ENCODE measurements at regions not wholly inside any gene's neighbourhood (a gene's known extent, or its start where the extent isn't known, plus 50 kb on each side); places are given as distances from the start of the nearest gene placed in this dataset.

DNA sequence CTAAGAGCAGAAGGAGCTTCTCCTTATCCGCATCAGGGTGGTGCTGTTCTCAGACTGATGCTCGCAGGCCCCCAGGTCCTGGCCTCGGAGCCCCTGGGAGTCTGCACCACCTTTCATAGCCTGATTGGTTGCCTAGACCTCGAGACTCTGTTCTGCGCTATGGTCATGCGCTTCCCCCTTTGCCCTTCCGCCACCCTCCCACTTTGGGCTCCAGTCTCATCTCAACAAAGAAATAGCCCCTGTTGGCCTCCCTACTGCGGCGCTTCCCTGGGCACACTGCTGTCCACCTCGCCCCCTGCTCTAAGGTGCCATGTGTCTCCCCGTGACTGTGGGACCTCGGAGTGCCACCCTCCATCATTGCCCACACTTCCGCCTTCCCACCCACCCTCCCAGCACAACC, 102.9 kb upstream of the TWIST2 start:
- no peak for DNase-seq (ENCODE audit: low read depth in 2 of 2)

DNA sequence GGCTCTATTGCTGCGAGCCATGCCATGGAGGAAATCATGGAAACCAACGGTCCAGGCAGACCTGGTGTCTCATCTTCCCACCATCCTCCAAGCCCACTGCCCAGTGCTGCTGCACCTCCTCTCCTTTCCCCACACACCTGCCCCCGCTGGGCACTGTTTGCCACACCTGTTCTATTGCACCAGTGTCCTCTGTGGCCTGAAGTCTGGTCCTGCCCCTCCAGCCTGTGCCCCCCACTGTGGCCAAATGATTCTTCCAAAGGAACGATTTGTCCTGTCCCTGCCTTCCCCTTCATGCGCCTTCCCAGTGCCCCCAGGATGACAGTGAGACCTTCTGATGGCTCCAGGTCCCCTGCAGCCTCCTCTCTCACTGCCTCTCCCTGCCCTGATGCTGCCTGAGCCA, 101.9 kb upstream of the TWIST2 start:
- DNase-seq (ENCODE audit: low read depth in 2 of 2), result no peak

DNA sequence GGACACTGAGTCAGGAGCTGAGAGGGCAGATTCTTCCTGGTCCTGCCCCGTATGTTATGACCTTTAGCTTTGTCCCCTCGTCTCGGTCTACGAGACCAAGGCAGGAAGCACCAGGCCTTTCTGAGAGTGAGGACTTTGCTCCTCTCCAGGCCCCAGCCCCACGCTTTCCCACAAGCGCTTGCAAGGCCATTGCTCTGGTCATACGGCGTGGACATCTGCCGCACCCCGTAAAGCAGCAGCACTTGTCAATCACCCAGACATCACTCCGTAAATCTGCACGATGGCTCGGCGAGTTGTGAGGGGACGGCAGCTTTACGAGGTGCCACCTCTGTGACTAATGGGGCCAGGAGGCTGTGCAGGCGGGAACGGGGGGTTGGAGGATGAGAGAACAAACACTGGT, 100.8 kb upstream of the TWIST2 start:
- DNase-seq (ENCODE audit: low read depth in 2 of 2), result no peak

DNA sequence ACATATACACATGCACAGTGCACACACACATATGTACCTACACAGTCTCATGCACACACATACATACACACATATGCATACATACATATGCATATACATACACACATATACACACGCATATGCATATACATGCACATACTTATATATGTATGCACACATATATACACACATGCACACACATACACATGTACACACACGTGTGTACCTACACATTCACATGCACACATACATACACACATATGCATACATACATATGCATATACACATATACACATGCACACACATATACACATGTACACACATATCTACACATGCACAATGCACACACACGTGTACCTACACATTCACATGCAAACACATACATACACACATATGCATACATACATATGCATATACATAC, 100.3 kb upstream of the TWIST2 start:
- DNase-seq (ENCODE audit: low read depth in 2 of 2), result no peak

DNA sequence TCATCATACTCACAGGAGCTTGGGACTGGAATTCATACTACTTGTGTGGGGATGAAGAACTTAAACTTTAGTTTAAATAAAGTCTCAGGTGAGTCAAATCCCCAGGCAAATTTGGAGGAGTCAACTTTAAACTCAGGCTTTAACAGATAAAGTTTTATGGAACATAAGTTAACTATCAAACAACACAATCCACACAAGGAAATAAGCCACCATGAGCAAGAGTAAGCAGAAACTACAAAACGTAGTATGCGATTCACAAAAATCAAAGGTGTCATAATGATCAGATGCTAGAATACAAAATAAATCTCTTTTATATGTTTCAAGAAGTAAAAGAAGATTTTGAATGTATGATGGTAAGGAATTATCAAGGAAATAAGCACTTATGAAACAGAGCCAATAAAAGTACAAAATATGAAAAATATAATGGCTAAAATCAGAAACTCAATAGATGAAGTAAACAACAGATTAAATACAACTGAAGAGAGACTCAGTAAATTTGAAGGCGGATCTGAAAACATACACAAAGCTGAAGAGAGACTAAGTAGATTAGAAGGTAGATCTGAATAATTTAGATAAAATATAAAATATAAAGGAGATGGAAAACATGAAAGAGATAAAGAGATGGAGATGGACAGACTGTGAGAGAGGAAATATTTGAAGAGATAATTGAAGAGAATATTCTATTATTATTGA, 97.5 kb upstream of the TWIST2 start:
- no peak for DNase-seq (ENCODE audit: low read depth in 2 of 2)

DNA sequence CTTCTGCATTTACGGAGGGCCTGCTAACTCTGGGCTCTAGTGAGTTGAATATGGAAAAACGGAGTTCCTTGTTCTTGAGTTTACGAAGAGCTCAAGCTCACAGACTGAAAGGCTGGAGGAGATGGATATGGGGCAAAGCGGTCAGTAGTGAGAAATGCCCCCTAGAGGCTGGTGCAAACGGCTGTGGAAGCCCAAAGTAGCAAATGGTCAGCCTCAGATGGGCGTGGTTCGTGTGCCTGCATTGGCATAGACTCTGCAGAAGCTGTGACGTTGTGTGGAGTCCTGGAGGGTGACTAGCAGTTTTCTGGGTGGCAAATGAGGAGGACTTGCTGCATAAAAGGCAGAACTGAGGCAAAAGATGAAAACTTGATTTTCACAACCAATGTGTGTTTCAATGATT, 93.6 kb upstream of the TWIST2 start:
- DNase-seq (ENCODE audit: low read depth in 2 of 2), result no peak

DNA sequence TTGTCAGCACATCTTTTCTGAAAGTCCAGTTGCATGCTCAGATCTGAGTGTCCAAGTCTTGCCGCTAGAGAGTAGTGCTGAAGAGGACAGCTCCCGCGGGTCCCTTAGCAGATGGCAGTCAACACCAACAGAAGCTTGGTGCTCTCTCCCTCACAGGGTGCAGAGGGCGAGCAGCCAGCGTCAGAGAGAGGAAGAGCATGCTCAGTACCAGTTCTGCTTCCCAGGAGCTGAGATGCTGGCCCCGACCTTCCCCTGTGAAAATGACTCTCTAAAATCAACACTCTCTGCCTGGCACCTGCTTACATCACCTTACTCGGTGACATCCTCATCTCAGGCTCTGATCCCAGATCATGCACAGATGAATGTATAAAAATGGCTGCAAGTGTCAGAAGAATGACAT, 86.0 kb upstream of the TWIST2 start:
- peak; percentile 31 to 47 for DNase-seq (ENCODE audit: low read depth in 2 of 2)

DNA sequence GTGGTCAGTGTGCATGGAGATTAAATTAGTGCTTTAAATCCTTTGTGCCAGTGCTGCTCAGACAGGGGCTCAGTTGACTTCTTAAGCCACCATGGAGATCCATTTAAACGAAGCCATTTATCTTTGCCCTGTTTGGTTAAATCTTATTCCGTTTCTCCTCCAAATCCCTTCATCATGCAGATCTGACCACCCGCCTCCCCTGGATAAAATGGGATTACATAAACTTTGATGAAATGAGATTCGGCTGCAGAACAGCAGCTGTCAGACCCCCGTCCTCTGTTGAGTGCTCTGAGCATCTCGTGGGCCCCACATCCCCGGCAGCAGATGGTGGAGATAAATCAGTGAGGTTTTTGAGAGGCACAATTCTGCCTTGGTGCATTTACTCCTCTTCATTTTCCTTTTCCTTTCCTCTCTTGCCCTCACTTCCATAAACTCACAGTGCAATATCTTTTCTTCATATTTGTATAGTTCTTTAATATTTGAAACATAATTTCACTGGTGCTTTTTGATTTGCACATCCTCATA, 84.4 kb upstream of the TWIST2 start:
- no peak for DNase-seq (ENCODE audit: low read depth in 2 of 2)

DNA sequence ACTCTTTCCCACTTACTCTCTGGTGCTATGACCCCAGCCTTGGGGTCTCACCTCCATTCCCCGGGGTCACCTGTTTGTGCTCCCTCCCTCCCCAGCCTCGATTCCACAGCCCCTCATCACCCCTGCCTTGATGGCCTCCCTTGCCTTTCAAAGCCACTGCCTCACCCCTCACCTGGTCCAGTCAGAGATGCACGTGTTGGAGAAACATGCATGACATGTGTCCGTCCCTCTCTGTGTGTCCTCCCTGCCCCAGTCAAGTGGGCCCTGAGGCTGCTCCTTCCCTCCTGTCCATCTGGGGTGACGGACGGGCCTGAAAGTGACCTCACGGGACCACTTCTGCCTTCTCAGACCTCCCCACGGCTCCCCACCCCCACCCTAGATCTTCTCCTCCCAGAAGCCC, 82.3 kb upstream of the TWIST2 start:
- DNase-seq (ENCODE audit: low read depth in 2 of 2), result no peak

DNA sequence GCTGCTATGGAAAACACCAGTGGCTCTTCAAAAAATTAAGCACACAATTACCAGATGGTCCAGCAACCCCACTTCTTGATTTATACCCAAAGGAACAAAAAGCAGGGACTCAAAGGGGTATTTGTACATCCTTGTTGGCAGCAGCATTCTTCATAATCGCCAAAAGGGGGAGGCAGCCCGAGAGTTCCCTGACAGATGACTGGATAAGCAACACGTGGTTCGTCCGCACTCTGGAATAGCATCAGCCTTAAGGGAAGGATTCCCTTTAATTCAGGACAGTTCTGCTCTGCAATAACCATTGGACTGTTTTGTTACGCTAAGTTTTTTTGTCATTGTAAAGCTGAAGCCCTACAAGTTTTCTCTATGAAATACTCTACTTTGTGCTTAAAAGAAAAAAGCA, 76.7 kb upstream of the TWIST2 start:
- peak; percentile 29 to 40 for DNase-seq (ENCODE audit: low read depth in 2 of 2)

DNA sequence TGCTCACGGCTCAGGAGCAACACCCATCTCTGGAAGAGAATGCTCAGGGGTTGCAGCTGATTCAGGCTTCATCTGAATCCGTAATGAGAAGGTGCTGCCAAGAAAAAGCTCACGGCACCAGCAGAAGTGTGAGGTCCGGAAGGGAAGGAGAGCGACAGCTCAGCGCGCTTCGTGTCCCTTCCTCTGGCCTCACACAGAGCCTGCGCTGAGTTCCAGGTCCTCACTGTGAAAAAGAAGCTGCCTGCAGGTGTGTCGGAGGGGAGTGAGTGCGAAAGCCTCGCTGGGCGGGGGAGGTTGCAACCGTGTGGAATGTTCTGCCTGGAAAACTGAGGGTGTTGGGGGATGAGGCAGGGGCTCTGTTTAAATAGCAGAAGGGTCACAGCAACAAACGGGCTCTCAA, 76.2 kb upstream of the TWIST2 start:
- DNase-seq (ENCODE audit: low read depth in 2 of 2), result no peak

DNA sequence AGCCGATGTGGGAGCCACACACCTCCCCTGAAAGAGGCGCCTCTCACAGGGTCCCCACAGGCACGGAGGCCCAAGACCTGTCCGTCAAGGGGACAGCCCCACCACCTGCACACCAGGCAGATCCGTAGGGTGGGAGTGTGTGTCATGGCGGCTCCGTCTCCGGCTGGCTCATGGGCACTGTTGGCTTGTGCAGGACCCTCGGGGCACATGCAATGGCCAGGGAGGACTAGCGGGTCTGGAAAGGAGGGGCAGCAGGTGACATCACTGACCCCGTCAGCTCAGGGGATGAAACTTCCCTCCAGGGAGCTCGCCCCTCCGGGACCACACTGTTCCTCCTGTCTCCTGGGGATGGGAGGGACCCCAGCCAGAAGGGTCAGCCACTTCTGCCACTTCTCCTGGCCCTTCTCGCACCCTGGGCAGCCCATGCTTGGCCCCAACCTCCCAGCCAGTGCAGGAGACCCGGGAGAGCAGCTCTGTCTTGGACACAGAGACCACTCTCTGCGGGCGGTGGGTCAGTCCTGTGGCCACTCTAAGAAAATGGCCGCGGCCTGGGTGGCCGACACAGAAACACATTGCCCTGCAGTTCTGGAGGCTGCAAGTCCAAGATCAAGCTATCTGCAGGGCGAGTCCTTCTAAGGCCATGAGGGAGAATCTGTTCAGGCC, 75.1 kb upstream of the TWIST2 start:
- DNase-seq (ENCODE audit: low read depth in 2 of 2), result no peak

DNA sequence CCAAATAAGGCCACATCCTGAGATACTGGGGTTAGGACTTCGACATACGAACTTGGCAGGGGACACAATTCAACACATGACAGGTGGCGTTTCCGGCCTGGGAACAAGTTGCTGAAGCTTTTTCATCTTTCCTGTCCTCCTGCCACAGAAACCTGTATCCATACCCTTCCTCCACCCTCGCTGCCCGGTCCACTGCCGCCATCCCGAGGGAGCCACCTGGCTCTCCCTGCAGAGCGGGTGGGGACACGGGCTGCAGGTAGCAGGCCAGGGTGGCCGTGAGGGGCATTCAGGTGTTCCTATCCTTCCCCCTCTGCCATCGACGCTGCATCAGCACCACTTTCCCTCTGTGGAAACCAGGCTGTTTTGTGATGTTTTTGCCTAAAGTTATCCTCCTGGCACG, 74.4 kb upstream of the TWIST2 start:
- no peak for DNase-seq (ENCODE audit: low read depth in 2 of 2)

DNA sequence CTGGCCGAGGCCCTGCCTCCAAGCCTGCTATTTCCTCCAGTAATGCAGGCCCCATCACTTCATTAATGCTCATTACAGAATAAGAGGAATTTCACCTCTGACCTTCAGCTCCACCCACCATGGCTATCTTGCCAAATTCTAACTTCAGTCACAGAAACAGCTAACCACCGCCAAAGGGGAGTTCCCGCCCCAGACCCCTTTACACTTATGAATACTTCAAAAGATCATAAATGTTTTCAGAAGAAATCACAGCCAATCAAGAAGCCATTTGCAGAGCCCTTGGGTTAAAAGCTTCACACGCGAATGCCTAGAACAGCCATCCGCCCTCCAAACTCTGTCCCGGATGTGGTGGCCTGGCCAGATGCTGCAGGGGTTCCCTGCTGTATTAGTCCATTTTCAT, 73.8 kb upstream of the TWIST2 start:
- no peak for DNase-seq (ENCODE audit: low read depth in 2 of 2)

DNA sequence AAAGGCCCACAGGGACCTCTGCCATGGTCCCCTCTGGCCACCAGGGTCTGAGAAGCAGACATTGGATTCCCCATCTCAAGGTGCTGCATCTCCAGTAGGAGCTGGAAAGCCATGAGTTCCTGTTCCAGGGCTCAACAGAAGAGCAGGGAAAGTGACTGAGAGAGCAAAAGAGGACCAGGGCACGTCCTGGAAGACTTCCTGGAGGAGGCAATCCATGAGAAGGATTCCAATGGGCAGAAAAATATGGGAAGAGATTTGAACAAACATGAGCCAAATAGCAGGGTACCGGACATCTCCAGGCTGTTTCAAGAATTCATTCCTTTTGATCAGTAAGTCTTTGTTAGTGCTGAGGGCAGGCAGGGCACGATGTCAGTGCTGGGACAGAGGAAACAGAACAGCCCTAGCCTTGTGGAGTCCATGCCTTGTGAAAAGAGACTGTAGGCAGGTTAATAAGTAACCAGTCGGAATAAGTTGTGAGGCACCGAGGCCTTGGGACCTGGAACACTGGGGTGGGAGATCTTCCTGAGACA, 72.8 kb upstream of the TWIST2 start:
- no peak for DNase-seq (ENCODE audit: low read depth in 2 of 2)

DNA sequence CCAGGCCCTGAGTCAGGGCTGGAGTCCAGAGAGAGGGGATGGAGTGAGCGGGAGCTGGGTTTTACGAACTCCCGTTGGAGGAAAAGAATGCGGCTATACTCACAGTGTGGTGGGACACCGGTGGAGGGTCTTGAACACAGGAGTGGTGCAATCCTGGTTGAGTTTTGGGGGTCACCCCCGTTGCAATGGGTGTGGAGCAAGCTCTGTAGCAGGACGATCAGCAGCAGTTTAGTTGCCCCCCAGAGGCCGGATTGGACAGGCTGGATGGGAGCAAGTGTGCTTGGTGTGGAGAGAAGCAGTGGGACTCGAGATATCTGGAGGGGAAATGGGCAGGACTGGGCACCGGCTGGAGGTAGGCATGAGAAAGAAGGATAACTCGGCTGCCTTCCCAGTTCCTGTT, 72.3 kb upstream of the TWIST2 start:
- no peak for DNase-seq (ENCODE audit: low read depth in 2 of 2)

DNA sequence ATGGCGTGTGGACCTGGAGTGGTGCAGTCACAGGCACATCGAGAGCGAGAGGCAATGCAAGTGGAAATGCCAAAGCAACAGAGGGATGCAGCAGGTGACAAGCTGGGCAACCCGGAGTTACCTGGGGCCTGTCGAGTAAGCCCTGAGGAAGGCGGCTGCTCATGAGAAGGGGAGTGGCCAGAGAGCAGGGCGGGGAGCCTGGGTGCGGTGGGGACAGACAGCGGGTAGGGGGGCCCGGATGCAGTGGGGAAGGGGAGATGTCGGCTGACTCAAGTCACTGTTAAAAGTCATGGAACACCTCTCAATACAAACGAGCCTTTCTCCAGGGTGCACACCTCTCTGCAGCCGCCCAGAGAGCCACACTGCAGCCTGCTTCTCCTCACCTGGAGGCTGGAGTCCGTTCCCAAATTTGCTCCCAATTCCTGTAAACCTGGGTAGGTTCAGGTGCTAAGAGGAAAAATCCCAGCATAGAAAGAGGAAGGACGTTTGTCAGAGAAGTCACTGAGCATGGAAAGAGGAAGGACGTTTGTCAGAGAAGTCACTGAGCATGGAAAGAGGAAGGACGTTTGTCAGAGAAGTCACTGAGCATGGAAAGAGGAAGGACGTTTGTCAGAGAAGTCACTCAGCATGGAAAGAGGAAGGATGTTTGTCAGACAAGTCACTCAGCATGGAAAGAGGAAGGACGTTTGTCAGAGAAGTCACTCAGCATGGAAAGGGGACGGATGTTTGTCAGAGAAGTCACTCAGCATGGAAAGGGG, 71.7 kb upstream of the TWIST2 start:
- no peak for DNase-seq (ENCODE audit: low read depth in 2 of 2)

DNA sequence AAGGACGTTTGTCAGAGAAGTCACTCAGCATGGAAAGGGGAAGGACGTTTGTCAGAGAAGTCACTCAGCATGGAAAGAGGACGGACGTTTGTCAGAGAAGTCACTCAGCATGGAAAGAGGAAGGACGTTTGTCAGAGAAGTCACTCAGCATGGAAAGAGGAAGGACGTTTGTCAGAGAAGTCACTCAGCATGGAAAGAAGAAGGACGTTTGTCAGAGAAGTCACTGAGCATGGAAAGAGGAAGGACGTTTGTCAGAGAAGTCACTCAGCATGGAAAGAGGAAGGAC, 71.2 kb upstream of the TWIST2 start:
- DNase-seq (ENCODE audit: low read depth in 2 of 2), result peak in 1 of 2 donors; percentile 43

DNA sequence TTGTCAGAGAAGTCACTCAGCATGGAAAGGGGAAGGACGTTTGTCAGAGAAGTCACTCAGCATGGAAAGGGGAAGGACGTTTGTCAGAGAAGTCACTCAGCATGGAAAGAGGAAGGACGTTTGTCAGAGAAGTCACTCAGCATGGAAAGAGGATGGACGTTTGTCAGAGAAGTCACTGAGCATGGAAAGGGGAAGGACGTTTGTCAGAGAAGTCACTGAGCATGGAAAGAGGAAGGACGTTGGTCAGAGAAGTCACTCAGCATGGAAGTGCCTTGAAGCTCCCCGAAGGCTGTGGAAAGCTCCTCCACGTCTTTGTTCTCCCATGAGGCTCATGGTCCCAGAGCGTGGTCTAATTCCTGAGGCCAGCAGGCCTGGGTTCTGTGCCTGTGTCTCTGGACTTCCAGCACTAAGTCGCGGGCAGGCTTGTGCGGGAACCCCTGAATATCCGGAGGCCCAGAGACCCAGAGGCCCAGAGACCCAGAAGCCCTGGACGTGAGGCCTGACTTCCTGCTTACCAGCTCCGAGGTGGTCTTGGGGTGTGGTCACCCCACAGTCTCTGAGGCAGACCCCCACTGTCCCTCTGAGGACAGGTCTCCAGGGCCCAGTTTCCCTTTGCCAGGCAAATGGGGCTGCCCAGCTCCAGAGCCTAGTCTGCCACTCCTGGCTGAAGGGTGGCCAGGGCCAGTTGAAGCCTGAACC, 70.4 kb upstream of the TWIST2 start:
- peak in 1 of 2 donors; percentile 52 for DNase-seq (ENCODE audit: low read depth in 2 of 2)

DNA sequence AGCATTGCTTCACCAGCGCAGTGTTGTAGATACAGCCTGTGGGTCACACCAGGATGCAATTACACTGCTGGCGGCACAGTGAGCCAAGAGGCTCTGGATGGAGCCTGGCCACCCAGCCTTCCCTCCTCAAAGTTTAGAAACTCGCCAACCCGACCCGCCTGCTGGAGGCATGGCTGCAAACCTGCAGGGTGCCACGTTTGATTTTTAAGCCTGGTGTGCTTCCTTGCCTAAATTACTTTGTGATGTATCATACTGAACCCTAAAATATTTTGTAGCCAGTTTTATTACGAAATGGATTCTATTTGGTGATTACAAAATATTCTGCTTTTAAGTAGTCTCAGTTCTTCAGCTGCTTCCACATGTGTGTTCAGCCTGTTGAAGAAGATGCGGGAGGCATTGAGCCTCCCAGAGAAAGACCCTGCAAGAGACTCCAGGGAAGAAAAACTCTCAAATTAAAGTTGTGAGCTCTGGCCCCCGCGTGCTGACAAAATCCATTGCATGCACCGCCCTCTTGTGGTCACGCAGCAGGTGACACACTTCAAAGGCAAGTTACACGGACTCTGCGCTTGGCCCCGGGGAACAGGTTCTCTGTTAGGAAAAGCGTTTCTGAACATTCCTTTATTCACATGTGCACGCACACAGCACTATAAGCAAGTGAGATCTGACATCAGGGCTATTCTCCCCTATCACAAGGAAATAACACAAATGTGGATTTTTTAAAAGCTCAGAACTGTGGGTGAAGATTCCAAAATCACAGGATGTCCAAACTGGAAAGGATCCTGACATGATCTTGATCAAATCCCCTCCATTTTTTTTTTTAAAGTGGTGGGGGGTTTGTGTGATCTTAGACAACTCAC, 63.0 kb upstream of the TWIST2 start:
- peak; percentile 69 to 80 for DNase-seq (ENCODE audit: low read depth in 2 of 2)

DNA sequence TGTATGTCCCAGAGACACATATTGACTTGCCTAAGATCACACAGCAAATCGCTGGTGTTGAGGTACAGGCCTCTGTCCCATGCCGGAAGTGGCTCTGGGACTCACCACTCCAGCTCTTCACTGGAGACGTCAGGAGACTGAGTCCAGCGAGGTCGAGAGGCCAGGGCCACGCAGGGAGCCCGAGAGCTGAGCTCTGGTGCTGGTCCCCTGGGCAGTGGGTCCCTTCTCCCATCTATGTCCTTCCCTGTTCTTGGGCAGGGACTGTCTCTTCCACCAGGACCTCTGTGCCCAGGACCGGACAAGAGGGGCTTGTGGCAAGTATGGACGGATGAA, 62.4 kb upstream of the TWIST2 start:
- no peak for DNase-seq (ENCODE audit: low read depth in 2 of 2)
